Parathyroid adenoma (tissue), 2 donors: ENCODE measurements at regions not wholly inside any gene's neighbourhood (a gene's known extent, or its start where the extent isn't known, plus 50 kb on each side); places are given as distances from the start of the nearest gene placed in this dataset.

Source experiments
- H2AFZ ChIP-seq: fragments of 300-600 bp; sonication (generic); one replicate; pipeline ENCODE4 v1.7.0; 2017; ENCODE audit warnings: antibody characterized with exemption, mild to moderate bottlenecking
- H3K27ac ChIP-seq: fragments of 300-600 bp; sonication (generic); one replicate; pipeline ENCODE4 v1.7.0; 2017
- H3K27me3 ChIP-seq: fragments of 300-600 bp; sonication (generic); one replicate; pipeline ENCODE4 v1.7.0; 2017; ENCODE audit warnings: low read length; ENCODE audit not compliant: control insufficient read depth, insufficient read depth
- H3K36me3 ChIP-seq: fragments of 300-600 bp; sonication (generic); one replicate; pipeline ENCODE4 v1.7.0; 2017; ENCODE audit warnings: low read length; ENCODE audit not compliant: control insufficient read depth, insufficient read depth
- H3K4me1 ChIP-seq: fragments of 300-600 bp; sonication (generic); one replicate; pipeline ENCODE4 v1.7.0; 2017; ENCODE audit warnings: control low read depth
- H3K4me2 ChIP-seq: fragments of 300-600 bp; sonication (generic); one replicate; pipeline ENCODE4 v1.7.0; 2017; ENCODE audit warnings: low read length
- H3K4me3 ChIP-seq: fragments of 300-600 bp; sonication (generic); one replicate; pipeline ENCODE4 v1.7.0; 2017; ENCODE audit warnings: low read depth, low read length
- H3K79me2 ChIP-seq: fragments of 300-600 bp; sonication (generic); one replicate; pipeline ENCODE4 v1.7.0; 2017; ENCODE audit warnings: control low read depth
- H3K9ac ChIP-seq: fragments of 300-600 bp; sonication (generic); one replicate; pipeline ENCODE4 v1.7.0; 2017; ENCODE audit warnings: mild to moderate bottlenecking
- H3K9me3 ChIP-seq: fragments of 300-600 bp; sonication (generic); one replicate; pipeline ENCODE4 v1.7.0; 2017; ENCODE audit warnings: low read length; ENCODE audit not compliant: control insufficient read depth
- CTCF ChIP-seq: fragments of 300-600 bp; sonication (generic); IDR thresholded peaks from one replicate; pipeline ENCODE4 v1.7.0; 2017; ENCODE audit warnings: antibody characterized with exemption, mild to moderate bottlenecking
- donor health status: primary hyperparathyroidism.

- no peaks in the 10 kb centered on the region for H3K4me1 ChIP-seq
- no peak overlapping the region for H3K4me3 ChIP-seq
- H3K4me2 ChIP-seq: no peak overlapping the region
- no peak overlapping the region for H3K9ac ChIP-seq
- H3K27ac ChIP-seq: no peak overlapping the region
- H2AFZ ChIP-seq: no peak overlapping the region
- TF ChIP-seq CTCF: no peak
- no peaks in the 10 kb centered on the region for H3K27me3 ChIP-seq
- H3K79me2 ChIP-seq: no peaks in the 10 kb centered on the region
- H3K36me3 ChIP-seq: no peaks in the 10 kb centered on the region
- no peaks in the 10 kb centered on the region for H3K9me3 ChIP-seq
Measured at GRCh38 chr11:98069861-98070260, 950.9 kb upstream of the CNTN5 start.

DNA sequence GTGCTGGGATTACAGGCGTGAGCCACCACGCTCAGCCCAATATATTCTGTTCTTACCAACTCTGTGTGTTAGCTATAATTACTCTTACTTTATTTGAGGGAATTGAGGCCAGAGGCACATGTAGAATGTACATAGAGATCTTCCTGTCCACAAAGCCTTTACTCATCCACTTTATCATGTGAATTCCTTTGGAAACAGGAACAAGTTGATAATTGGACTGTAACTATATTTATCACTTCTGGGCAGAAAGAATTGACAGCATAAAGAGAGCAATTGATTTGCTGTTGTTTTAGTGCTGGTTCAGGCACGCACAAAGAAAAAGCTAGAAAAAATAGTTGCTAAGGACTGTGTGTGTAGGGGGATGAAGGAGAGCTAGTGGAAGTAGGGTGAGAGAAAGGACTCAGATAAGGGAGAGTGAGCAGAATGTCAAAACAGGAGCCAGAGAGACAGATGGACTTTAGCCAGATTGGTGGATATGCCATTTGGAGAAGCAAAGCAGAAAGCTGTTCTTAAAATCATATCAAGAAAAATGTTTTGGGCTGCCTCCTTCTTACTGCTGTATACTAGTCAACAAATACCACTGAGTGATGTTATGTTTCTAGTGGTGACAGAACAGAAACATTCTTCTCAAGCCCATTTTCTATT, 929.8 kb upstream of the CNTN5 start:
- no peak for TF ChIP-seq CTCF
- Histone ChIP-seq H2AFZ (no peak overlapping the region), H3K27me3 (no peaks in the 10 kb centered on the region)

GRCh38 chr11:98099371-98099770, 921.4 kb upstream of the CNTN5 start:
- H3K79me2 ChIP-seq: no peaks in the 10 kb centered on the region
- TF ChIP-seq CTCF: no peak
- no peaks in the 10 kb centered on the region for H3K9me3 ChIP-seq
- H2AFZ ChIP-seq: no peak overlapping the region
- H3K9ac ChIP-seq: no peak overlapping the region
- H3K4me2 ChIP-seq: no peak overlapping the region
- H3K4me1 ChIP-seq: no peaks in the 10 kb centered on the region
- no peaks in the 10 kb centered on the region for H3K36me3 ChIP-seq
- H3K27ac ChIP-seq: no peak overlapping the region
- no peak overlapping the region for H3K4me3 ChIP-seq
- no peaks in the 10 kb centered on the region for H3K27me3 ChIP-seq

More for the DNA sequence above, 929.8 kb upstream of the CNTN5 start:
- Histone ChIP-seq H3K4me1 (no peaks in the 10 kb centered on the region), H3K79me2 (no peaks in the 10 kb centered on the region), H3K4me3 (no peak overlapping the region), H3K4me2 (no peak overlapping the region), H3K9me3 (no peaks in the 10 kb centered on the region), H3K9ac (no peak overlapping the region), H3K27ac (no peak overlapping the region), H3K36me3 (no peaks in the 10 kb centered on the region)

- Histone ChIP-seq H3K27ac (no peak overlapping the region), H3K79me2 (no peaks in the 10 kb centered on the region), H3K4me3 (no peak overlapping the region), H3K4me1 (no peaks in the 10 kb centered on the region), H3K9me3 (no peaks in the 10 kb centered on the region), H2AFZ (no peak overlapping the region), H3K4me2 (no peak overlapping the region), H3K27me3 (no peaks in the 10 kb centered on the region), H3K9ac (no peak overlapping the region), H3K36me3 (no peaks in the 10 kb centered on the region)
- TF ChIP-seq CTCF: no peak
Measured at GRCh38 chr11:98100689-98101088, 920.1 kb upstream of the CNTN5 start.

DNA sequence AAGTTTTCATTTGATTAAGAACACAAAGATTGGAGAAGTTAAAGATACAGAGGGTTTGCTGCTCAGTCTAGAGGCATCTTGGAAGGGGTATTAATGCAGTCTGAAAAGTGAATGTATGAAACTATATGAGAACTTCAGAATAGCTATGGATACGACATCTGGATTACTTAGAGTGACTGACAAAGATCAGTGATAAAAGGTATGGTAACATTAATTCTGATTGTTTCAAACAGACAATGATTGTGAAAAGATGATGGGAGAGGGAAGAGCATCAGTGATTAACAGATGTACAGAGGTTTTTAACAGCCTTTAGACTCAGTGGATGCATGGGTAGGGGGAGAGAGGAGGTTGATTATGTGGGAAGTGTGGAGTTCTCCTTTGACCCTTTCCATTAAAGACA, 919.4 kb upstream of the CNTN5 start:
- Histone ChIP-seq H3K4me1 (no peaks in the 10 kb centered on the region), H3K4me3 (no peak overlapping the region), H3K79me2 (no peaks in the 10 kb centered on the region), H3K27ac (no peak overlapping the region), H3K9me3 (no peaks in the 10 kb centered on the region), H3K4me2 (no peak overlapping the region), H3K36me3 (no peaks in the 10 kb centered on the region), H3K9ac (no peak overlapping the region), H2AFZ (no peak overlapping the region), H3K27me3 (no peaks in the 10 kb centered on the region)
- no peak for TF ChIP-seq CTCF
